ENCODE measurements at regions not wholly inside any gene's neighbourhood (a gene's known extent, or its start where the extent isn't known, plus 50 kb on each side); places are given as distances from the start of the nearest gene placed in this dataset.
A peak's percentile ranks its signal among the peaks of the same experiment; 100 is the strongest.
"Not testable (repeated sequence)": the region's sequence is repeated elsewhere in the genome, so short reads cannot be mapped to it uniquely, and the experiment has no call there.

DNA sequence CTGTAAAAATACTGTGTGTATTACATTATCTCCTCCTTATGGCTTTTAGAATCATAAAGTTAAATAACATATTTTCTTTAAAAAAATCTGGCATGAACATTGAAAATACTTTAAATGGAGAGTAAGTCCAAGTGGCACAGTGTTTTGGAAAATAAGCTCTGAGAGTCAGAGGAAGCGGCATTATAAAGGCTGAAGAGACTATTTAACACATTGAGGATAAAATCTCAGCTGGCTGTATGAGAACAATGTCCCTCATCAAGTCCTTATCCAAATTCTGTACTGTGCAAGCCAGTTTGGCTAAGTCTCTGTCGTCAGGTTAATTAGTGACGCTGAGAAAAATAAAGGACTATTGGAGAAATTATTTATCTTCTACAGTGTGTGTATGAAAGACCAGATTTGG, 245.5 kb downstream of the MFSD1 start:
- no peak for DNase-seq

DNA sequence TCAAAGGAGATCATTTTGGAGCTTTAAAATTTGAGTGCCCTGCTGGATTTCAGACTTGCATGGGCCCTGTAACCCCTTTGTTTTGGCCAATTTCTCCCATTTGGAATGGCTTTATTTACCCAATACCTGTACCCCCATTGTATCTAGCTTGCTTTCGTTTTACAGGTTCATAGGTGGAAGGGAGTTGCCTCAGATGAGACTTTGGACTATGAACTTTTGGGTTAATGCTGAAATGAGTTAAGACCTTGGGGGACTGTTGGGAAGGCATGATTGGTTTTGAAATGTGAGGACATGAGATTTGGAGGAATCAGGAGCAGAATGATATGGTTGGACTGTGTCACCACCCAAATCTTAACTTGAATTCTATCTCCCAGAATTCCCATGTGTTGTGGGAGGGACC, 250.6 kb downstream of the MFSD1 start:
- not testable (repeated sequence) for DNase-seq

DNA sequence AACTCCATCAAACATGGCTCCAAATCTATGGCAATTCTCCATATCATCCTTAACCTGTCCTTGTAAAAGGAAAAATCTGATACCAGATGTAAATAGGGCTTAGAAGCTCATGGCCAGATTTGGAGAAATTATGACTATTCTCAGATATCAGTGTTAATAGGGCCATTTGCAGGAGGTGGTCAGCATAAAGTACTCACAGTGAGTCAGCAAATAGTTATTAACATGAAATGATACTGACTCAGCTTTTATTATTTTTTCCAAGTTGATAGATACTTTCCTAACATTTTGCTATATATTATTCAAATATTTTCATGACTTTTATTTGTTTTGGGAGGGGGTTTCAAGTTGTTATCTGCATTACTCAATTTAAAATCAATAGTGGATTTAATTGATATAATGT, 255.8 kb downstream of the MFSD1 start:
- no peak for DNase-seq

DNA sequence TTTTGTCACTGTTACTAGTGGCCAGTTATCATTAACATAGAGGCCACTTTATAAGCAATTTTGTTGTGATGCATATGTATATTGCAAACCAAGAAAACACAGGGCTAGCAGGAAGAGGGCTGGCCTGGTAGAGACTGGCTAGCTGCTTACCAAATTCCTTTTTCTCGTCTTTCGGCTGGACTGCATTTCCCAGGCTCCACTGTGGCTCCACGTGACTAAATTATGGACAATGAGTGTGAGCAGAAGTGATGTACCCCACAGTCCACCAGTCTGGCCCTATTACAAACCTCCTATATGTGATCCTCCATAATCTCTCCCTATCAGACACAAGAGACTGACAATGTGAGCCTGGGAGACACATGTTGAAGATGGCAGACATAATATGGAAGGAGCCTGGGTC, 257.0 kb downstream of the MFSD1 start:
- DNase-seq = no peak

DNA sequence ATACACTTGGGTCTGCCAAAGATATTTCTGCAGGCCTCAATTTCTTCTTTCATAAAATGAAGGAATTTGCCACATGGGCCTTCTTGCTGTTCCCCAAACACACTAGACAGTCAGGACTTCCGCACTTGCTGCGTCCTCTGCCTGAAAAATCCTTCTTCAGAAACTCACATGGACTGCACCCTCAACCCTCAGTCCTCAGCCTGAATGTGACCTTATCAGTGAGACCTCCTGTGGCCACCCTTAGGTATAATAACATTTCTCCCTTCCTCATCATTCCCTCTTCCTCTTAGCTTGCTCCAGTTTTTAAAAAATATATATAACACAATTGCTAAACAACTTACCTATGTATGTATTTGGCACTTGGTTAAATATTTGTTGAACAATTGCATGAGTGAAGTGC, 257.5 kb downstream of the MFSD1 start:
- no peak for DNase-seq

DNA sequence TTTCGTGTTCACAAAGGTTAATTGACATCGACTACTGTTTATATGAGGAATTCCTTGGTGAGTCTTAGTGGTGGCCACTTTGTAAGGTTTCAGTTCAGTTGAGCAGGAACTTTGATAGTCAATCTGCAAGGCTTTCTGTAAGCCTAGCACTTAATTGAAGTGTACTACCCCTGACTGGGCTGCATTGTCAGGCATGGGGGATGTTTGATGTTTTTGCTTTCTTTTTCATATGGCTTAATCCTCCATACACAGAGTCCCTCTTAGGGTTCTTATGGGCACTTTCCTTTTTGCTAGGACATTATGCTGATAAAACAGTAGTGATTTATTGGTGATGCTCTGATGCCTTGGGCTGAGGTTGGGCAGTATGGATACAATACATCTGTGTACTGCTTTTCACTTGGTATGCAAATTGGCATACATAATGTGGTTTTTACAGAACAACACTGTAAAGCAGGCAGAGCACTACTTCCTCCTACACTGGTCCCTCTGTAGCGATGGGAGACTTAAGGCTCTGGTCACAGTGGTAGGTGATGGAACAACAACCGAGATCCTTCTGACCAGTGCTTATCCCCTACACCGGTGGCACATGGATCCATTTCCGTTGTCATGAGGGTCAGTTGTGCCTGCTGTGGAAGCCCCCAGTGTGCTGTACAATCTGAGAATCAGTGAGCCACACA, 261.0 kb downstream of the MFSD1 start:
- DNase-seq = no peak

DNA sequence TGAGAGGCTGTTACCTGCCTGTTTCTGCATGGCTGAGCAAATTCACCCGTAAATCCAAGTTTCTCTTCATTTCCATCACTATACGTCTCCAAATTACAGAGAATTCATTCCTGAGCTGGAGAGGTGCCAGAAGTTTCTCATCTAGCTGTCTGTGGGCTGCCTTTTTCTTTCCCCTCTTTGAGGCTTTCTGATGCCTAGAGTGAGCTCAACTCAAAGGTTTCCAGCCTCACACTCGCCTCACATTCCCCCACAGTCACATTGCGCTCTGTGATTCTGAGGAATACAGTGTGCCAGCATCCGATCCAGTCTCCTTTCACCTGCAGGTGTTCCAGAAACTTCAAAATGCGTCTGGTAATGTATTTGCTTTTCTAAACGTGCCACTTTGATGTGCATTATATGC, 267.2 kb downstream of the MFSD1 start, which contains the start of gene IQCJ:
Gene IQCJ, plus strand, starts transcription at position 229 of the 400 bp plus-strand sequence.
- no peak for DNase-seq

DNA sequence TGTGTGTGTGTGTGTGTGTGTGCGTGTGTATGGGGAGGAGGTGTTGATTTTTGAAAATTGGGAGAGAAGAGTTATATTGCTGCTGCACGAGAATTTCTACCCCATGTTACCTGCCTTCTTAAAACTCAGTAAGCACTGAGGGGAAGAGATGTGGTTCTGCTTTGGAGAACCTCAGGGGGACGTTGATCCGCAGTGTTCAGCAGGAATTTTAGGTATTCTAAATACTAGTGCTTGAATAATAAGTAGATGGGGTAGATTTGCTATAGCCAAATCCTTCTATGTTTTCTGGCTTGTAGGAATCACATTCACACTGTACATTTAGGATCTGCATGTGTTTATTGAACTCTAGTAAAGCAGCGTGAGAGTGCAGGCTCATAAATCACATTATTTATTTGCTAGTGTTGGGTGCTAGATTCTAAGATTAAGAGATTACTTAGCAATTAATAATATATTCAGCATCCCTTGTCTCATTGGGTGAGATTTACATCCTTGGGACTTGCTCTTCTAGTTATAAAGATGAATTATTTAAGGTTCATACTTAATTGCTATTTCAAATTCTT, 268.1 kb downstream of the MFSD1 start:
- no peak for DNase-seq

DNA sequence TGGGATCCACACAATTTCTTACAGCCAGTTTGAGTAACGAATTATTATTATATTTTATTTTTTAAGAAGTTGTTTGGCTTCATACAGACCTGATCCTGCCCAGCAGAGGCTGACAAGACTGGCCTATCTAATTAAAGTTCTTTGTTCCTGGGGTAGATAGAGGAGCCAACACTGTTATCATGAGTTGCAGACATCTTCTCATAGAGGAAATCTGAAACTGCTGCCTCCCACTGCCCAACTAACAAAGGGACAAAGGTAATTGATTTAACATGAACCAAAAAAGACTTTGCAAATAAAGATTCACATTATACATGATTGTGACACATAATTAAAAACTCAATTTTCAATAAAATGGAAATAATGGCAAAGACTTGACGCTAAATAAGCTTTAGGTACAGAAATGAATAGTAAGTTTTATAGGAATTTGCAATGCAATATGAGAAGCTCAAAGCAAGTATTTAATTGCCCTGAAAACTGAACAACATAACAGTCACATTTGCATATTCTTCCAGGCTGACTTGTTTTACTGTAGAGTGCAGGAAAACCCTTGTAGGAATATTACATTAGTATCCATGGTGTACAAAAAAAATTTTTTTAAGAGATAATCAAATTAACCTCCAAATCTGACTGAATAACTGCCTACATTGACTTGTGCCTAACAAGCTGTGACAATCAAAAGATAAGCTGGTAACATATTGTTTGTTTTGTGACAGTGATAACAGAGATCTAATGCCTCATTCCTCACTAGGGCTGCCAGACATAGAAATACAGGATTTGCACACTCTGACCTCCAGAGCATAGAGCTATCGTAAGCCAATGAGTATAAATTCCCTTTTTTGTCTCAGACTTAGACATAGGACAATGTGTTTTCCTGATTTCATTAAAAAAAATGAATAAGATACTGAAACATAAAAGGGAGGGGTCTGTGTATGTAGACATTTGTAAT, 273.2 kb downstream of the MFSD1 start:
- peak in 1 of 3 experiments; percentile 16 for DNase-seq

DNA sequence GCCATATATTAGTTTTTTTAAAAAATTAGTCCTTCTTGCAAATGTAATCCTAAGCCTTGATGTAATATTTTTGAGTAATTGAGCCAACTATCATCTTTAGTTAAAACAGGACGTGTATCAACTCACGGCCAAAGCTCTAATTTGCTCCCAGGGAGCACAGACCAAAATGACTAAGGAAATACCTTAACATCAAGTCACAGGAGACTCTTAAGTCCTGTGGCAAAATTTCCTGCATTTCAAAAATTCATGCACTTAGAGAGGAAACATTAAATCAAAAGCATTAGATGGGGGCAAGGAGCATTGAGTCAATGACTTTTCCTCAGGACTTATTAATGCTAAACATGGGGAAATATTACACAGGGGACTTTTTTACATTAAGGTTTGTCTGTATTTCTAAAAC, 276.0 kb downstream of the MFSD1 start:
- DNase-seq = no peak

DNA sequence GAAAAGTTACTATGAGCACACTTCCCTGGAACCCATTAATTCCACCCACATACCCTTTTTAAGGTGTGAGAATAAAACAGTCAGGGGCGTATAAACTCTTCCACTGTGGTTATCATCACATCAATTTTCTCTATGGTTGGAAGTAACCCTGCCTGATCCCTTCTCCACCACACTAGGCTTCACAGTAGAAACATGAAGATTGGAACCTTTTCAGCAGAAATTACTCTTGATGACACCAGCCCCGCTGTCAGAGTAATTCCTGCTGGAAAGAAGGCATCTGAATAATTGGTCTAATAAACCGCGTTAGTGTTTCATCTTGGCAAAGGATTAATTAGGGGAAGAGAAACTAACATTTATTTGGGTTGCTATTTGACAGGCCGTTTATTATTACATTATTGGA, 278.4 kb downstream of the MFSD1 start:
- no peak for DNase-seq

DNA sequence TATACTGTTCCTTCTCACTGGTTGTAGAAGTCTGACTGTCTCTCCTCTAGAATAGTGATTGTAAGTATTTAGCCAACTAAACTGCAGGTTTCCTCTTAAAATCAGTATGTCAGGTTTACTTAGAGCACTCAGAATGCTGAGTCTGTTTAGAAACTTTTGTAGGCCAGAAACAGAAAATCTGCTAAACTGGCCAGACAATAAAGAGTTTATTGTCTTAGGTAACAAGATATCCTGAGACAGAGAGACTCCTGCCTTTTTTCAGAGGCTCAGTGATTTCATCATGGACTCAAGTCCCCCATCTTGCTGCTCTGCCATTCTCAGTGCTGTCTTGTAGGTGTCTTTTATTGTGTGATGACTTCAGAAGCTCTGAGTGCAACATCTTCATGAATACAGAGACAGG, 279.0 kb downstream of the MFSD1 start:
- no peak for DNase-seq

DNA sequence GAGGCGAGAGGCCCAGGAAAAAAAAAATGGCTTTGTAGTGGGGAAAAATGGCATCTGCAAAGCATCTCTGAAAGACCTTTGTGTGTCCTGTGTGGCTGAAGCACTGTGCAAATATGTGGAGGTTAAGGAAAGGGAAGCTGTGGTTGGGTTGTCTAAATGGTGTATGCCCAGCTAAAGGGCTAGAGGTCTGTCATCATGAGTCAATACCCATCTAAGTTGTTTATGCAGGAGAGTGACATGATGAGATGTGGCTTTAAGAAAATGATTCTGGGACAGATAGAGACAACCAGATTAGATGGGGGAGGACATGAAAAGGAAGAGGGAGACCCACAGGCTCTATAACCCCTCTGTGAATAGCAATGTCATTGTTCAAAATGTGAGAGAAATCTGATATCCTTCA, 280.7 kb downstream of the MFSD1 start:
- no peak for DNase-seq

DNA sequence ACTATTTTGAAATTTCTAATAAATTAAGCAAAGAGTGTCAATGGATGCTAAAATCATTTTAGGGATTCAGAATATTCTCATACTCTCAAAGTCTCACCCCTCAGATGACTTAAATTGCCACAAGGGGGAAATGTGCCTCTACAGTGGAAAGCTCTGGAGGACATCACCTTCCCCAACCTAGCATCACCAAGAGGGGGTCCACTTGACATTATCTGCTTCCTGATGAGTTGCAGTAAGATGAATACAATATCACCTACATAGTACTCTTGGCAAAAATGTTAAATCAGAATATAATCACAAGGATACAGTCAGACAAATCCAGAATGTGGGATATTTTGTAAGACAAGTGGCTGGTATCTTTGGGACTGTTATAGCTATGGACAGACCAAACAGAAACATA, 290.1 kb downstream of the MFSD1 start:
- DNase-seq = no peak

DNA sequence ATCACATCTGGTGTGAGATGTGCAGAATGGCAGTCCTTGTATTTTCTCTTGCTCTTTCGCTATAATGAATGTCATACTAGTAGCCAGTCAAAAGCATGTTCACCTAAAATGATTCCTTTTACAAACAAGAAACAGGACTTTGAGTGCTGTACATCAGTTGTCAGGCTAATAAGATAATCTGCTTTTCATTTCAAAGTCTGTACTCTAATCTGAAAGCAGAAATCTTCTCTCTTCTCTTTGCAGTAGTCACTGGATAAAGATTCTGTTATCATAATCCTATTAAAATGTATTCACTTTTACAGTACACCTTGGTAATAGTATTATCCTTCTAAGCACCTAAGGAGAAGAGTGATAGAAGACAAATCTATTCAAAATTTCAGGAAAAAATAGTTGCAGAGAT, 300.1 kb downstream of the MFSD1 start:
- DNase-seq = no peak

DNA sequence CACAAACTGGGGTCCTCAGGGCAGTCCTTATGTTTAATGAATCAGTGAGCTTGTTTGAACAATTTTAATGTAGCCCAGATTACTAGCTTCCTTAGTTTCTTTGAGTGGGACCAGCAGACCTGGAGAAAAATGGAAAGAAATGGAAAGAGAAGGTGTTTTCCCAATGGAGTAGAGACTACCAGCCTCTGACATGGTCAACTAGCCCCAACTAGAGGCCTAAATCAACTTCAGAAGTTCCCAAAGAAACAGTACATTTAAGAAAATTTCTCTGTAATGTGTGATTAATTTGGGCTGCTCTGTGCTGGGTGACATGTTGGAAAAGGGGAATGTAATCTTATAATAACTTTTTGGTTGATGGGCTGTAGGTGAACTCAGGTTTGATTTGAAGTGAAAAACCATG, 310.9 kb downstream of the MFSD1 start:
- no peak for DNase-seq

DNA sequence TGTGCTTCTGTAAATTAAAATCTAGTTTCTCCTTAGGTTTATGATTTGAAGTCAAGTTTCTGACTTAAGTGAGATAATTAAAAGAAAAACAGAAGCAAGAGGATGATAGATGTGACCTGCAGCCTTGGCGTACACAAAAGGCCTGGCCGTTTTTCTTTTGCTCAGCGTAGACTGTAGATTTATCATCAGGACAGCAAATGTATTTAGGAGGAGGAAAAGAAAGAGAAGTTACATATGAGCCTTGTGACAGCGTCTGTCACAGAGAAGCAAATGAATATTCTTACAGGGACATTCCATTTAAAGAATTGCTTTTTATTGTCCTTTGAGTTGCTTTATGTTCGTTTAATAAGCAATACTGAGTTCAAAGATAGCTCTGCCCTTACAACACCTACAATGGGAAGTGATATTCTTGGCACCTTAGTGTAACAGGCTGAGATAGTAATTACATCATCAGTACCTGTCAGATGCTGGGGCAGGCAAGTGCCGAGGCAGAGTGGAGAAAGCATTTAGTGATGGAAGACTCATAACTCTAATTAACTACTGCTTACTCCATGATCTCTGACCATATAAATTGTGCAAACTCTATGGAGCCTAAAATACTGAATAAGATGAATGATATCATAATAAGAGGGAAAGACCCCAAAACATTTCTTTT, 311.5 kb downstream of the MFSD1 start:
- no peak for DNase-seq

DNA sequence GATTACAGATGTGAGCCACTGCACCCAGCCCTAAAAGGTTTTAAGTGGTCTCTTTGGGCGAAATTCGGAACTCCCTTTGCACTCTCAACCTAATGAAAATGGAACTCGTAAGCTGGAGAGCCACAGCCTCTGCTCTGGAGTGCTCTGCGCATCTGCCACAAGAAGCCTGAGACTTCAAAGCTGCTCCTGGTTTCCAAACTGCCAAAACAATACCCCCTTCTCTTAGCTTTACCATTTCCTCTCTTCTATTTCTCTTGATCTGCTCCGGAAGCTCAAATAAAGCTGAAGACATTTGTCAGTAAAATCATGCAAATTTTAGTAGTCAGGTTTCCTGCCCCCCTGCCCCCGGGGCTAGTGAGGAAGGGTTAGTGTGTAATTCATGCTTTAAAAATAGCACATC, 312.7 kb downstream of the MFSD1 start:
- no peak for DNase-seq

DNA sequence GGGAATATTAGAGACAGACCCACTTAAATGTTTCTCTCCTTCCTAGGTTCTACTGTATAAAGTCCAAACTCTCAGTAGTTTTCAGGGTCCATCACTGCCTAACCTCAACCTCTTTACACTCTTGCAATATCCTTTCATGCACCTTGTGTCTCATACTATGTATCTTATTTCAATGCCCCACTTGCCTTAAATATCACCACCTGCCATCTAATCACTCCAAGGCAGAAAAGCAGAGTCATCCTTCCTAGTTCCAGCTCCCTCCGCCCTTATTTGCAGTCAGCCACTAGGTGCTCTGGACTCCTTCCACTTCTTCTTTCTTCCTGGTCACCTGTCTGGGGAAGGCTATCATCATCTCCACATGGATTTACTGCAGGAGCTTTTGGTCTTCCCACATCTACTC, 322.0 kb downstream of the MFSD1 start:
- DNase-seq = no peak

DNA sequence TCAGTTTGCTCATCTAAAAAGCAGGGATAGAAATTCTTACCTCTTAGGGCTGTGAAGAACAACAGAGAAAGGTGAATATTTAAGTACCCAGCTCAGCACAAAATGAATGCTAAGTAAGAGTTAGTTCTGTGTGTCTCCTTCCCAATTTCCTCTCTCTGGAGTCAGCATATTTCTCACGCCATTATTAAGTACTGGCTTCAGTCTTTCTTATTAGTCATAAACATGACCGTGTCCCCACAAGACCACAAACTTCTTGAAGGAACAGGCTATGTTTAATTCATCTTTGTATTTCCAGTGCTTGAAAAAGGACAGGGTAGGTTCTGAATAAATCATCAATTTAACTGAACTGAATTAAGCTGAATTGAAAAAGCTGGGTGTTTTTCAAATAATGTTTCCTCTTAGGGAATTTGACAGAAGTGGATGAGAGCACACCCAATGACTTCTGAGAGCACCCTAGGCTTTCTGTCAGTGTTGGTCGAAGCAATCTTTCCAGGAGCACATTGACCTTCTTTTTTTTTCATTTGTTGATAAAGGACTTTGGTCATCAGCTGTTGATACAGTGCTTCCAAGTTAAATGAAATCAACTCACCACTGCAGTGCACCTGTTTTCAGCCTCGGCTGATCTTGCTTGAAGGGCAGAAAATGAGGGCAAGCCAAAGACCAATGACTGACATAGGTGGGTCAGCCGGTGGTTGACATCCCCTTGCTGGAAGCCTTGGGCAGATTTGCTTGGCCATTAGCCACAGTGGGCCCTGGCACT, 324.6 kb downstream of the MFSD1 start:
- DNase-seq = no peak

DNA sequence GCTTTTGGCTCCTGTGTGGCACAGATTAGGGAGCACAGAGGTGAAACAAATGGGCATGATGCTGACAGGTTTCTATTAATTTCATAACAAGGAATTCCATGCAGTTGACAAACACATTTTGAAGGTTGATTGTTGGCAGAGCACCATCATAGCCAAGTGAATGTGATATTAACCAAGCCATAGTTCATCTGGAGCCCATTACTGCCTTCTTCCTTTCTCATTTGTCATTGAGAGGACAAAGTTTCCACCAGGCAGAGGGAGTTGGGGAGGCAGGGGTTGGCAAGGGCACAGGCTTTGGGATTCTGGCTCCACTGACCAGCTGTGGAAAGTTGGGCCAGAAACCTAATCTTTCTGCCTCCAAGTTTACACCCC, 325.2 kb downstream of the MFSD1 start:
- no peak for DNase-seq

DNA sequence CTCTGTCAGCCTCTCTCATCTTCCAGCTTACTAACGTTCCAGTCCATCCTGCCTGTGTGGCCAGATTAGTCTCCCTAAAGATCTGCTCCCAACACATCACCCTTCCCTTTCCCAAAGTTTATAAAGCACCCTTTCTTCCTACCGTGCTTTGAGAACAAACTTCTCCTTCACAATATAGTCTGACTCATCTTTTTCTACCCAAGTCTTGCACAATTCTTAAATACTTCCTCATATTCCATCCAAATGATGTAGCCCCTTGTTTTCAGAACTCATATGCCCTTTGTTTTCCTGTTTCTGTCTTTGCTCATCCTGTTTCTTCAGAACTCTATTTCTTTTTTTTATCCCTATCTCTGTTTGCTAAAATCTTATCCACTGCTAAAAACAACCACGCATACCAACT, 326.8 kb downstream of the MFSD1 start:
- DNase-seq = no peak

DNA sequence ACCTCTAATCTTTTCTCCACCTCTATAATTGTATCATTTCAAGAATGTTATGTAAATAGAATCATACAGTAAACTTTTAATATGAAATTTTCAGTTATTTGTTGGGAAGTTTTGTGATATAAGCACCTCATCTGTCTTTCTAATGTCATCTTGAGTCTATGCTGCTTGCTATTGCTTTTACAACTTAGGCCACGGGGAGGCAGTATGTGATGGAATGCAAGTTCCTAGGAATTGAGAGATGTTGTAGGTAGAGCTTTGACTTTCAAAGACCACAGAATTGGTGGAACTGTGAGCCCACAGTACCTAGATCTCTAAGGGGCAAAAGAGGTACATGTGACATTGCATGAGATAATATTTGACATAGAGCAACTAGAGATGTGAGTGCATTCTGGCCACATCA, 328.3 kb downstream of the MFSD1 start:
- peak in 1 of 3 experiments; percentile 18 for DNase-seq

Data from NCI-H1417 (cell line).